NCI-H2227 treated with DMSO at 0.1 percent for 48 hours (cell line): ENCODE measurements at regions not wholly inside any gene's neighbourhood (a gene's known extent, or its start where the extent isn't known, plus 50 kb on each side); places are given as distances from the start of the nearest gene placed in this dataset.

ENCODE experiments used
- DNase-seq: peaks from one replicate; lab custom pipeline; 2025; lab: John Stamatoyannopoulos, UW

DNA sequence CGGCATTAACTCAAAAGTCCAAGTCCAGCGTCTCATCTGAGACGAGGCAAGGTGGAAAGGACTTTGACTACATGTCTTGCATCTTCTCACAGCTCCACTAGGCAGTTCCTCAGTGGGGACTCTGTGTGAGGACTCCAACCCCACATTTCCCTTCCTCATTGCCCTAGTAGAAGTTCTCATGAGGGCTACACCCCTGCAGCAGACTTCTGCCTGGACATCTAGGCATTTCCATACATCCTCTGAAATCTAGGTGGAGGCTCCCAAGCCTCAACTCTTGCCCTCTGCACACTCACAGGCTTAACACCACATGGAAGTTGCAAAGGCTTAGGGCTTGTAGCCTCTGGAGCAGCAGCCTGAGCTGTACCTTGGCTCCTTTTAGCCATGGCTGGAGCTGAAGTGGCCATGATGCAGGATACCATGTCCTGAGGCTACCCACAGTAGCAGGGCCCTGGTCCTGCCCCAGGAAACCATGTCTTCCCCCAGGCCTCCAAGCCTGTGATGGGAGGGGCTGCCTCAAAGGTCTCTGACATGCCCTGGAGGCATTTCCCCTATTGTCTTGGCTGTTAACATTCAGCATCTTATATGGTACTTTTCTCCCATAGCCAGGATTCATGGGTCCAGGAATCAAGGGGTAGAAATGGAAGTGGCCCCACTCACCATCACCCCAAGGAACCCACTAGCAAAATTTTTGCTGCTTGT is 194.6 kb upstream of the KCNG1 start:
- no peak for DNase-seq

DNA sequence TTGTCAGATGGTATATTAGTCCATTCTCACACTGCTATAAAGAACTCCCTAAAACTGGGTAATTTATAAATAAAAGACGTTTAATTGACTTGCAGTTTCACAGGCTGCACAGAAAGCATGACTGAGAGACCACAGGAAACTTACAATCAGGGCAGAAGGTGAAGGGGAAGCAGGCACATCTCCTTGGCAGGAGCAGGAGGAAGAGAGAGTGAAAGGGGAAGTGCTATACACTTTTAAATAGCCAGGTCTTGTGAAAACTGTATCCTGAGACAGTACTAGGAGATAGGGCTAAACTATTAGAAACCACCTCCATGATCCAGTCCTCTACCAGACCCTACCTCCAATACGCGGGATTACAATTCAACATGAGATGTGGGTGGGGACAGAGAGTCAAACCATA is 193.9 kb upstream of the KCNG1 start:
- no peak for DNase-seq

DNA sequence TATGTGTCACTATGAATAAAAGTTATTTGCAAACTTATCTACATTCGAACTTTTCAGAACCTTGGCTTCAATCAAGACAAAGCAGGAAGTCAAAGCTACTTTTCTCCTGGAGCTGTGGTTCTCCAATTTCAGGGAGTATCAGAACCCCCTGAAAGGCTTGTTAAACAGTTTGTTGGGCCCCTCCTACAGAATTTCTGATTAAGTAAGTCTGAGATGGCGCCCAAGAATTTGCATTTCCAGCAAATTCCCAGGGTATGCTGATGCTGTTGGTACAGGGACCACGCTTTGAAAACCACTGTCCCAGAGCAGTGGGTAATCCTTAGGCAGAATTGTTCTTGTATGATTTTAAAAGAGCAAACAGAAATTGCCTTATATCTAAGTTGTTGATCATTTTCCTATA is 189.9 kb upstream of the KCNG1 start:
- no peak for DNase-seq

DNA sequence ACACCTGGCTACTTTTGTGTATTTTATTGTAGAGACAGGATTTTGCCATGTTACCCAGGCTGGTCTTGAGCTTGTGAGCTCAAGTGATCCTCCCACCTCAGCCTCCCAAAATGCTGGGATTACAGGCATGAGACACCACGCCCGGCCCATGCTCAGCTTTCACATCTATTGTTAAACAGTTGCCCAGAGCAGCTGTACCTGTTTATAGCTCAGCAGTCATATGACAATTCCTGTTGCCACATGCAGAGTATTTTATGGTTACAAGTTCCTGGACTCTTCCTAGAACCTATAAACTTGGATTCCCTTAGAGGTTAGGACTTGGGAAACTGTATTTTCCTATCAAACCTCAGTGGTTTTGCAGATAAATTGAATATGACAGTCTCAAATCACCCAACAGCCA is 188.3 kb upstream of the KCNG1 start:
- DNase-seq: no peak

DNA sequence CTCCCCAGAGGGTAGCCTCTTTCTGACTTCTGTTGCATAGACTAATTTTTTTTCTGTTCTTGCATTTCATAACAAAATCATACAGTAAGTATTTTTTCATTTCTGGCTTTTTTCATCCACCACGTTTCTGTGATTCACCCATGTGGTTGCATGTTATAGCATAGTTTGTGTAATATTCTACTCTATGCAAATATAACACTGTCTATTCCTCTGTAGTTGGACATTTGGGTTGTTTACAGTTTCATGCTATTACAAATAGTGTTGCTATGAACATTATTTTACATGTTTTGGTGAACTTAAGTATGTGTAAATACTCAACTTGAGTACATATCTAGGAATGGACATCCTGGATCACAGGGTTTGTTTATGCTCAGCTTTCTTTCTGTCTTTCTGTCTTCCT is 187.2 kb upstream of the KCNG1 start:
- no peak for DNase-seq

DNA sequence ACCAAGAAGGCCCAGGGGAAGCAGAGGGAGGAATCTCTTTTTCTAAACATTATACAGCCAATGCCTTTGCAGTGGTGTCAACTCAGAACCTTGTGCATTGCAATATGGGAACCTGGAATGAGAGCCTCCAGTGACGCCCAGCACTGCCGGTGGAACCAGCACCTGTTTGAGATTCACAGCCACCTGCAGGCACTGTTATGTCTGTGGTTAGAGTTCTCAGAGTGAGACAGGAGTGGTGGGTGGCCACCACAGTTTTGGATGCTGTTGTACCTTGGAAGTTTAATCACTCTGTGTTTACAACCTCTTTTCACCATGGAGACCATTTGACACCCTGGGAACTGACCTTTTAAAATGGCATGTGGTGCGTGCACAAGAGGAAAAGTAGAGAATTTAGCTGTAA is 185.3 kb upstream of the KCNG1 start:
- no peak for DNase-seq

DNA sequence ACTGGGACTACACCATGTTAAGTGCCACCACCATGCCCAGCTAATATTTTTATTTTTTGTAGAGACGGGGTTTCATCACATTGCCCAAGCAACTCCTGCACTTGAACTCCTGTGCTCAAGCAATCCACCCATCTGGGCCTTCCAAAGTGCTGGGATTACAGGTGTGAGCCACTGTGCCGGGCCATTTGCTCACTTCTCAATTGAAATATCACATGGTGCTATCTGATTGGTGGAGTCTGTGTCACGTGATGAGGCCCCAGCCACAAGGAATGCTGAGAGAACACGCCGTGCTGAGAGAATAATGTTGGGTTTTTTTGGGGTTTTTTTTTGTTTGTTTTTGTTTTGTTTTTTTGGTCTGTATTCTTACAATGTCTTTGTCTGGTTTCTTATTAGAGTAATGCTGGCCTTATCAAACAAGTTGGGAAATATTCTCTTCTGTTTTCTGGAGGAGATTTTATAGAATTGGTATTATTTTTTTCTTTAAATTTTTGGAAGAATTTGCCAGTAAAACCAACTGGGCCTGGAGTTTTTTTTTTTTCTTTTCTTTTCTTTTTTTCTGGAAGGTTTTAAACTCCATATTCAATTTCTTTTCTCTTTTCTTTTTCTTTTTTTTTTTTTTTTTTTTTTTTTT is 183.2 kb upstream of the KCNG1 start:
- DNase-seq: no peak

DNA sequence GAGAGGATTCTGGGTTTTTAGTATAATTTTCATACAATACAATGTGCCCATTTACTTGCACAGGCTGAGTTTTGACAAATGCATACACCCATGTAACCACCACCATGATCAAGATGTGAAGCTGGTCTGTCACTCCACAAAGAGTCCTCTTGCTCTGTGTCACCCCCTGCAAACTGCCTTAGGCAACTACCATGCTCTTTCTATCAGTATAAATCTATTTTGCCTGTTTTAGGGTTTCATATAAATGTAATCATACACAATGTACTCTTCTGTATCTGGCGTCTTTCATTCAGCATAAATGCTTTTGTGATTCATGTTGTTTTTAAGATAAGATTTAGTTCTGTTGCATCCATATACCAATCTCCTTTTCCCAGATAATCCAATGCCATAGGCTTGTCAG is 181.9 kb upstream of the KCNG1 start:
- no peak for DNase-seq

DNA sequence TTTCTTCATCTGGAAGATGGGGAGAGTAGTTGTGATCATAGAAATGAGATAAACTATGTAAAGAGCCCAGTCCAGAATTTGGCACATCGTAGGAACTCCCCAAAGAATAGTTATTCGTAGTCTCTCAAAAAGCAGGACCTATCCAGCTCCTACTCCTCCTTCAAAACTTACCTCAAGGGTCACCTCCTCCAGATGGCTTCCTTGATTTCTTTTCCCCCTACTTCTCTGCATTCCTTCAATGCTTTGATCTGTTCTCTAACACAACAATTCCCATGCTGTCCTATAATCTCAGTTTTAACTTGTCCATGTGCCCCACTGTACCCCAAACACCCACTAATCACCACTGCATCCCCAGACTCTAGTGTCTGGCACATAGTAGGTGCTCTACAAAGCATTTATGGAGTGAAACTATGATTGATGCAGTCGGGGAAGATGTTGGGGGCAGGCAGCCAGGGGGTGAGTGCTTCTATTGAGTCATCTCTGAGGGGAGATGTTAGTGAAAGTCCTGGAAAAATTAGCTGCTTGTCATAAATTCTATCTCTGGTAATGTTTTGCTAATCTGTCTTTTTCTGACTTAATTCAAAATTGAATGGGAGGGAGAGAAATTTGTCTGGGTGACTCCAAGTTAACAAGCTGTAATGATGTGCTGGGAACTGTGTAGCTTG is 181.3 kb upstream of the KCNG1 start:
- no peak for DNase-seq

DNA sequence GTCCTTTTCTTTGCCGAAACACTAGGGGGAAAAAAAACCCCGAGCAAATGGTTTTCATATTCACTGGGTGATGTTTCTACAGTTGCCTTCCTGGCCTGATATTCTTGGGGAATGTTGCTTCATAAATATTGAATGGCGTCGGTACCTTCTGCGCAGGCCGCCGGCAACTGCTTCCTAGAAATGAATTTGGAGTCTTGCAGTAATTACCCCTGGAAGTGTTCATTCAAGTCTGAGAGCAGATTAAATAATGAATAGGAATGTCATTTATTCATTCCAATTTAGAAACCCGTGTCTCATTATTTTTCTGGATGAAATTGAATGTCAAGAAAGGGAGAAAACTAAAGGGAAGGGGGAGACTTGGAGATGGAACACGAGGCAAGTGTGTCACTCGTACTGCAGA is 179.4 kb upstream of the KCNG1 start:
- no peak for DNase-seq

DNA sequence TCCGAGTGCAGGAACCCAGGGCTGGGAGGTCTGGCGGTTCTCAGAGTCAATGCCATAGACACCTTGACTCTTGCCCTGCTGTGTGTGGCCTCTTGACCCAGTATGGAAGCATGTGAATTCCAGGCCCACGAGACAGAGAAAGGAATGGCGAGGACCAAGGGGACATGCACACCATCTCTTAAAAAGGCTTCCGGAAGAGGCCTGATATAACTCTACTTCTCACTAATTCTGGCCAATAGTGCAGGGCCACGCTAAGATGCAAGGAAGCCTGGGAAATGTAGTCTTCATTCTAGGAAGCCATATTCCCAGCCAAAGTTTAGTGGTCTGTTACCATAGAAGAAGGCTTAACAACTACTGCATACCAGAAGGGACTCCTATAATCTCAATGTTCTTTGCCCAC is 177.0 kb upstream of the KCNG1 start:
- DNase-seq: no peak

DNA sequence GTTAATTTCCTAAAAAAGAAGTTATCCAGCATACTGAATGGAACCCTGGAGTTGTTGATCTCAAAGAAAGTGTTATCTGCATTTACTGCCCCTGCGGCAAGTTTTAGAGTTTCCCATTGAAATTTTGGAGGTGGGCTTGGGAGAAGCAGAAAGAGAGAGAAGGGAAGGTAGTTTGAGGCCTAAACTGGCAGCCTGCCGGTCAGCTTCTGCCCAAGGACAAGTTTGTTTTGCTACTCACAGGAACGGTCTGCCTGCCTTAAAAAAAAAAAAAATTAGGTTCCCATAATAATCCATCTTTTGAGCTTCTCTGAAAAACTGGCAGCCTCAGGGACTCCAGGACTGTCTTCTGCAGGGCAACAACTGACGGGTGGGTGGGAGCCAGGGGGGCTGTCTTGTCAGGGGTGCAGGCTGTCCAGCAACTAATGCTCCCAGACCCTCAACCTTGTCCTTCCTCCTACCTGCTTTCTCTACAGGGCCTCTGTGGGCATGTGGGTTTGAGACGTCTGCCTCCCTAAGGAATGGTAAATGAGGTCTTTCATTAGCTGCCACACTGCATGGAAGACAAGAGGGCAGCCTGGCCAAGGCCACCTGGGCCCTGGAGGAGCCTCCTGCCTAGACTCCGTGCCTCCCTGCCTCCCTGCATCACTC is 176.1 kb upstream of the KCNG1 start:
- DNase-seq: no peak

DNA sequence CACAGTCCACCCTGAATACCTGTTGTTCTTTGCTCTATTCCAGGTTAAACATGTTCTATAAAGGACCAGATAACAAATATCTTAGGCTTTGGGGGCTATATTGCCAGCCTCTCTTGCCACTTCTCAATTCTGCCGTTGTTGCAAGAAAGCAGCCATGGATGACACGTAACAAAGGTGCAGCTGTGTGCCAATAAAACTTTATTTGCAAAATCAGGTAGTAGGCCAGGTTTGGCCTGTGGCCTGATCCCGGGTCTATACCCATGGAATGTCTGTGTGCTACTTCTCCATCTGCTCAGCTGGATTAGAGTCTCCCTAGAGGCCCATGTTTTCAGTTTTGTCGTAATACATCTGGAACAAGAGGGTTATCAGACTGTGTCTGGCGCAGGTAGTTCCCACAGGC is 175.3 kb upstream of the KCNG1 start:
- no peak for DNase-seq

DNA sequence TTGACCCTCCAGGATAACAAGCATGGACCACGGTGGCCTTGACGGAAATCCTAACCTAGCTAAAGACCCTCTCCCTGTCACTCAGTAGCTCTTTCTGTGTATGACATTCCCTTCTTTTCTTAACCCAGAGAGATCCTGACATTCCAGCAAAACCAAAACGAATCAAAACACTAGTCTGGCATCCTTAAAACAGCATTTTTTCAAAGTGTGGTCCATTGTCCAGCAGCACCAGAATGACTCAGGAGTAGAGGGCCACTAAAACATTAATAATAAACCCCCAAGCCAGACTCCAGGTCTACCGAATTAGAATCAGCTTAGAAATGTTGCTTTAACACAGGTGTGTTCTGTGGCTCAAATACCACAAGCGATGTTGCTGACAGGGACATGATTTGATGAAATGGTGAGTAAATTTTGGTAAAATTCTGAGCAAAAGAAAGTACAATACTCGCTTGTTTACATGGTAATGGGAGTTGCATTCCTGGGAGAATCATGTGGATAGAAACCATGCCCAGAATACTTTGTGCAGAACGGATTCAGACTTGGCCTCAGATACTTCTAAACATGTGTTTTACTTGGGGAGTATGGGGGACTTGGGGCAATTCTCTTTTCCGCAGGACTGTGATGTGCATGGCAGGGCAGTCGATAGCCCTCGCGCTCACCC is 174.2 kb upstream of the KCNG1 start:
- no peak for DNase-seq

DNA sequence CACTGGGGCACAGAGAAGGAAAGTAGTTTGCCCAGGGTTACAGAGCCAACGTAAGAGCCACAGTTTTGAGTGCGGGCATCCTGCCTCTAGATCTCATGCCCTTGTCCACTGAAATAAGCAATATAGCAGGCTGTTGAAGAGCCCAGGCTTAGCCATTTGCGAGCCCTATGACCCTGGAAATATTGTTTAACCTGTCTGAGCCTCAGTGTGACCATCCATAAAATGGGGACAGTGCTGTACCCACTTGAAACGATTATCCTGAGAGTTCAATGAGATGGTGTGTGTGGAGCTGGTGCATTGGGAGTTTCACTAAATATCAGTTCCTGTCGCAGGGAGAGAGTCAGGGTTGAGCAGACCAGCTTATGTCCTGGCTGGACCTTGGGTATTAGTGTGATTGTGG is 173.1 kb upstream of the KCNG1 start:
- no peak for DNase-seq

DNA sequence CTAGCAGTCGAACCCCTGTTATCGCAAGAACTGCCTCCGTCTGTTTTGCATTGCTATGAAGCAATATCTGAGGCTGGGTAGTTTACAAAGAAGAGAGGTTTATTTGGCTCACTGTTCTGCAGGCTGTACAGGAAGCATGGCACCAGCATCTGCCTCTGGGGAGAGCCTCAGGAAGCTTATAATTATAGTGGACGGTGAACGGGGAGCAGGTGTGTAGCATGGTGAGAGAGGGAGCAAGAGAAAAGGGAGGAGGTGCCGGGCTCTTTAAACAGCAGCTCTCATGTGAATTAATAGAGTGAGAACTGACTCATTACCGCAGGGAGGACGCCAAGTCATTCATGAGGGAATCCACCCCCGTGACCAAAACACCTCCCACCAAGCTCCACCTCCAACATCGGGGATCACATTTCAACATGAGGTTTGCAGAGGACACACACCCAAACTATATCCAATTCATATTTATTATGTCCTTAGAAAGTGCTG is 172.6 kb upstream of the KCNG1 start:
- no peak for DNase-seq

DNA sequence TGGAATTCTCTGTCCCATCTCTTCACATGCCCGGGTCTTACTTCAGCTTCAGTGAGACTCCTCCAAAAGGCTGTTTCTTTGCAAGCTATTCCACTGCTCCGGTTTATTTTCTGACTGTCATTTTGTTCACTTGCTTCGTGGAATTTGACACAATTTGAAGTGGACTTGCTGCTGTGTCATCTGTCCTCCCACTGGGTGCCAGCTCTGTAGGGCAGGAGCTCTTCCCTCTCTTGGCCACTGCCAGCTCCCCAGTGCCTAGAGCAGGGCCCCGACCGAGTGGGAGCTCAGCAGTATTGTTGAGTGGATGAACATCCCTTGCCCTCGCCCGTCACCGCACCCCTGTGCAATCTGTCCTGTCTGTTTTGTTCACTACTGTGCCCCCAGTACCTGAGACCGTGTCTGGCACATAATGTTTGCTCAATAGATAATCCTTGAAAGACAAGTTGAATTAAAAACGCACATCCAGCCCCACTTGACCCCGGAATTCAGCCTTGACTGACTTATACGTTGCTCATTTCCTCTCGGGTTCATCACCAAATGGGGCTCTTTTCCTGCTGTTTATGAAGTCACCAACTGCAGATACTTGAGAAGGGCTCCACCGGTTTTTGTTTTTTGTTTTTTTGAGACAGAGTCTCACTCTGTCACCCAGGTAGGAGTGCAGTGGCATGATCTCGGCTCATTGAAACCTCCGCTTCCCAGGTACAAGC is 170.3 kb upstream of the KCNG1 start:
- no peak for DNase-seq

DNA sequence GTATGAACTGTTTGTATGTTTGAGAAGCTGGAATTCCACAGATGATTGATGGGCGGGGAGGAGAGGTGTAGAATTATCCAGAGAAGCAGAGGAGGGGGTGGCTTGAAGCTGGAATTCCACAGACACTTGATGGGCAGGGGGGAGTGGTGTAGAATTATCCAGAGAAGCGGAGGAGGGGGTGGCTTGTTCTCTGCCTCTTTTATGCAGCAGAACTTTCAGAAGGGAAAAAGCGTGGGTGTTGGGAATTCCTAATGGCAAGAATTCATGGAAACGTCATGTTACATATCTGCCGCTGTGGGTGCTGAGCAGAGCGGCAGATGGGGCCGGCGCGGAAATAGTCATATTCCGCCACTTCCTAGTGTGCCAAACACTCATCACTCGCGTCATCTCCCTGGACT is 167.9 kb upstream of the KCNG1 start:
- DNase-seq: peak; percentile 9

DNA sequence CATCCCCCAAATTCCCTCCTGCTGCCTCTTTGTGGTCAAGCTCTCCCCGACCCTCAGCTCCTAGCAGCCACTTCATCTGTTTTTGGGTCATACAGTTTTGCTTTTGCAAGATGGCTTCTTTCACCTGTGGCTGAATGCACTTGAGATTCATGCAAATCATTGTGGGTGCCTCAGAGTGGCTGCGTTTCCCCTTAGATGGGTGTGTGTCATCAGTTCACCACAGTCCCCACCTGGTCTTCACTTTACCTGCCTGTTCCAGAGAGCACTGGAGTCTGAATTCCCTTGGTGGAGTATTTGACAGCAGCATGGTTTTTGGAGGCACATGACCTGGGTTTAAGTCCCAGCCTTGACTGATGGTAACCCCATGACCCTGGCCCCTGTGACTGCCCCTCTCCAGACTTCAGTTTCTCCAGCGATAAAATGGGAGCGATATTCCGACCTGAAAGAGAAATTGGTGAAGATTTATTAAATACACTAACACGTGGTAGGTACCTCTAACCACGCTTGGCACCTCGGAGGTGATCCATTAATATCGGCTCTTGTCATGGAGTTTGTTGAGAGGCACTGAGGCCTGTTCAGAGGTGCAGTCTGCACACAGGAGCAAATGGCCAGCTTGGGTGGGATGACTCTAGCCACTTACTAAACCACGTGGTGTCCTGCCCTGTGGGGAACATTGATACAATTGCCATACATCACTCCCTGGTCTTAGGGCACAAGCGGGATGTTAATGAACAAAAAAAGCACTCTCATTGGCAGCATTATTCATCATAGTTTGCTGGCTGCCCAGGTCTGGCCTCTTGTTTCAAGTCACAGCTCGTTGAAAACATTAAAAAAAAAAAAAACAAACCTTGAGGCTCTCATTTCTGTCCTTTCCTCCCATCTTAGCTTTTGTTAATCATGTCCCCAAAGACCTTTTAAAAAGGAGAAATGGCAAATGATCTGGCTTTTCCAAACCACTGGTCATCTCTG is 167.2 kb upstream of the KCNG1 start:
- no peak for DNase-seq

DNA sequence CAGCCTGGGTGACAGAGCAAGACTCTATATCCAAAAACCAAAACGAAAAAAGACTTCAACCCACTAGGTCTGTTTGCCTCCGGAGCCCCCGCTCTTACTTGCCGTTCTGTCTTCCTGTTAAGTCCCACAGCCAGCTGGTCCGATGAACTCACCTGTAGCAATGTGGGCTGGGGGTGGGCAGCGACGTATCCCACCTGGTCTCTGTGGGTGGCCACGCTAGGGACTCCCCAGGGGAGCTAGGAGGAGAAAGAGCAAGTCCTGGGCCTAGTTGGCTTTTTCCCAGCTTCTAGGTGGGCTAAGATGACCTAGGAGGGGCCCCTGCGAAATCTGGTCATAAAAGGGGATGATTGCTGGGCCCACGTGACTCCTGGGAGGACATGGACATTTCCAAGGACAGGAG is 166.0 kb upstream of the KCNG1 start:
- DNase-seq: no peak

DNA sequence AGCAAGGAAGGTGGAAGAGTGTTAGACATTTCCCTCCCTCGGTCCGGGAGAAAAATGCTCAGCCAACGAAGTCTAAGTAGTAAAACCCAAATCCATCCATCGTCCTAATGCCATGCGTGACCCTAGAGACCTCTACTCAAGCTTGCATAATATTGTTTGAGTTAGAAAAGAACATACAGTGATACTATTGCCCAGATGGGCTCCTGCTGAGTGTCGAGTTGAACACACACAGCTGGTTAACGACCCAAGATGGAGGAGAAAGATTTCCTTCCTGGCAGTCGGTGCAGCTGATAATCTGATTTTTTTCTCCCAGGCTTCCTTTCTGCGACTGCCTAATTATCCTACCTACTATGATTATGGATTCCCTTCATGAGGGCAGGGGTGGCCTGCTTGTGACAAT is 164.4 kb upstream of the KCNG1 start:
- DNase-seq: no peak
